BJ (cell line): ENCODE measurements at regions not wholly inside any gene's neighbourhood (a gene's known extent, or its start where the extent isn't known, plus 50 kb on each side); places are given as distances from the start of the nearest gene placed in this dataset.
A peak's percentile ranks its signal among the peaks of the same experiment; 100 is the strongest.
"Not testable (repeated sequence)": the region's sequence is repeated elsewhere in the genome, so short reads cannot be mapped to it uniquely, and the experiment has no call there.

Experiments used
- CTCF ChIA-PET: fragments of 350-600 bp; formaldehyde crosslinking; extraction: SDS; loops from one replicate; lab custom pipeline; 2021; ENCODE audit warnings: antibody characterized with exemption, inconsistent platforms; lab: Yijun Ruan, JAX
- POLR2A ChIA-PET: fragments of 300-600 bp; sonication (Branson Sonifier 250); formaldehyde crosslinking; extraction: SDS; loops from one replicate; lab custom pipeline; 2021; ENCODE audit warnings: antibody characterized with exemption; lab: Charles Lee
- DNase-seq: peaks from one replicate; pipeline ENCODE4 v3.0.0-alpha.2; 2011; ENCODE audit warnings: low read depth
- H3K27me3 ChIP-seq: 2 replicates; pipeline ENCODE4 v1.6.0; 2011; ENCODE audit warnings: low read length; ENCODE audit not compliant: control insufficient read depth, insufficient read depth
- H3K36me3 ChIP-seq: 2 replicates; pipeline ENCODE4 v1.5.1; 2011; ENCODE audit warnings: low read length; ENCODE audit not compliant: control insufficient read depth, insufficient read depth
- H3K4me3 ChIP-seq: 2 replicates; pipeline ENCODE4 v1.5.1; 2011; ENCODE audit warnings: low read depth, mild to moderate bottlenecking, control low read depth, low read length
- TF ChIP-seq, protein P1 (sequence below): IDR thresholded peaks from 2 replicates; pipeline ENCODE4 v1.5.1; 2011; ENCODE audit warnings: low read depth, mild to moderate bottlenecking, control low read depth, inconsistent platforms, low read length, moderate library complexity; ENCODE audit not compliant: insufficient read depth

DNA sequence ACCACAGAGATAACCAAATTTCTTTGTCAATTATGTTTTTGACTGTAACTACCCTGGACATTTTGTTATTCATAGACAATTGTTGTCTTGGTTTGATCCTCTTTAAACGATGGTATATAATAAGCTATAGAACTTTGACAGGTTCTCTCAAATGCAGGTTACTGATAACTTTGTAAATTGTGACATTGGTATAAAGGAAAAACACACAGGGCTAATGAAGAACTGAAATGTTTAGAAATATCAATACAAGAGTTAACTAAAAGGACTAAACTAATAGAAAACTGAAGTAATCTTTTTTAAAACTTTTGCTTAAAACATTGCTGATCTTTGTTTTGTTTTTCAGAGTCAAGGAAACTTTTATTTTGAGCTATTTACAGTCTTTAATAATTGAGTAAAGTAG lies 124.8 kb downstream of the TPBG start:
- TF ChIP-seq, protein P1, sequence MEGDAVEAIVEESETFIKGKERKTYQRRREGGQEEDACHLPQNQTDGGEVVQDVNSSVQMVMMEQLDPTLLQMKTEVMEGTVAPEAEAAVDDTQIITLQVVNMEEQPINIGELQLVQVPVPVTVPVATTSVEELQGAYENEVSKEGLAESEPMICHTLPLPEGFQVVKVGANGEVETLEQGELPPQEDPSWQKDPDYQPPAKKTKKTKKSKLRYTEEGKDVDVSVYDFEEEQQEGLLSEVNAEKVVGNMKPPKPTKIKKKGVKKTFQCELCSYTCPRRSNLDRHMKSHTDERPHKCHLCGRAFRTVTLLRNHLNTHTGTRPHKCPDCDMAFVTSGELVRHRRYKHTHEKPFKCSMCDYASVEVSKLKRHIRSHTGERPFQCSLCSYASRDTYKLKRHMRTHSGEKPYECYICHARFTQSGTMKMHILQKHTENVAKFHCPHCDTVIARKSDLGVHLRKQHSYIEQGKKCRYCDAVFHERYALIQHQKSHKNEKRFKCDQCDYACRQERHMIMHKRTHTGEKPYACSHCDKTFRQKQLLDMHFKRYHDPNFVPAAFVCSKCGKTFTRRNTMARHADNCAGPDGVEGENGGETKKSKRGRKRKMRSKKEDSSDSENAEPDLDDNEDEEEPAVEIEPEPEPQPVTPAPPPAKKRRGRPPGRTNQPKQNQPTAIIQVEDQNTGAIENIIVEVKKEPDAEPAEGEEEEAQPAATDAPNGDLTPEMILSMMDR = no peak
- H3K36me3 ChIP-seq = no peaks in the 10 kb centered on the region
- no peak overlapping the region for H3K4me3 ChIP-seq
- ChIA-PET CTCF (interaction anchor here (0.8 kb wide), 1 partner anchor 9 kb away, joined by 3 read pairs; no protein-coding TSS in a partner anchor), POLR2A (no interaction called here)
- no peak for DNase-seq
- H3K27me3 ChIP-seq = no peaks in the 10 kb centered on the region

- DNase-seq = no peak
- ChIA-PET POLR2A (no interaction called here), CTCF (interaction anchor here (1.4 kb wide), 1 partner anchor 10 kb away, joined by 3 read pairs; no protein-coding TSS in a partner anchor)
- no peak overlapping the region for H3K4me3 ChIP-seq
- TF ChIP-seq, protein P1 = no peak
- no peaks in the 10 kb centered on the region for H3K36me3 ChIP-seq
- no peaks in the 10 kb centered on the region for H3K27me3 ChIP-seq
Measured at GRCh38 chr6:82492134-82492533, 128.5 kb downstream of the TPBG start.

- POLR2A ChIA-PET = interaction anchor here (0.5 kb wide), 1 partner anchor 33 kb away, joined by 4 read pairs; no protein-coding TSS in a partner anchor
- Histone ChIP-seq H3K27me3 (no peaks in the 10 kb centered on the region), H3K4me3 (no peak overlapping the region), H3K36me3 (no peaks in the 10 kb centered on the region)
- TF ChIP-seq, protein P1 = no peak
- DNase-seq = no peak
- CTCF ChIA-PET = no interaction called here
Measured at GRCh38 chr6:82493467-82493866, 129.8 kb downstream of the TPBG start.

GRCh38 chr6:82494367-82494766 lies 130.8 kb downstream of the TPBG start:
- TF ChIP-seq, protein P1 = no peak
- H3K4me3 ChIP-seq = no peak overlapping the region
- H3K36me3 ChIP-seq = no peaks in the 10 kb centered on the region
- no peak for DNase-seq
- no peaks in the 10 kb centered on the region for H3K27me3 ChIP-seq
- ChIA-PET POLR2A (no interaction called here), CTCF (no interaction called here)

DNA sequence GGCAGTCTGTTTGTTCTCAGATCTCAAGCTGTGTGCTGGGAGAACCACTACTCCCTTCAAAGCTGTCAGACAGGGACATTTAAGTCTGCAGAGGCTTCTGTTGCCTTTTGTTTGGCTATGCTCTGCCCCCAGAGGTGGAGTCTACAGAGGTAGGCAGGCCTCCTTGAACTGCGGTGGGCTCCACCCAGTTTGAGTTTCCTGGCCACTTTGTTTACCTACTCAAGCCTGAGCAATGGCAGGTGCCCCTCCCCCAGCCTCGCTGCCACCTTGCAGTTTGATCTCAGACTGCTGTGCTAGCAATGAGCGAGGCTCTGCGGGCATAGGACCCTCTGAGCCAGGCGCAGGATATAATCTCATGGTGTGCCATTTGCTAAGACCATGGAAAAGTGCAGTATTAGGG lies 138.3 kb downstream of the TPBG start:
- H3K36me3 ChIP-seq, DNase-seq, H3K27me3 ChIP-seq, POLR2A ChIA-PET, H3K4me3 ChIP-seq: not testable (repeated sequence)
- CTCF ChIA-PET = interaction anchor here (1.4 kb wide), 1 partner anchor 10 kb away, joined by 3 read pairs; no protein-coding TSS in a partner anchor

GRCh38 chr6:82506526-82506925 lies 142.9 kb downstream of the TPBG start:
- Histone ChIP-seq H3K27me3 (no peaks in the 10 kb centered on the region), H3K36me3 (no peaks in the 10 kb centered on the region), H3K4me3 (no peak overlapping the region)
- TF ChIP-seq, protein P1 = no peak
- CTCF ChIA-PET = no interaction called here
- DNase-seq = peak; percentile 3
- POLR2A ChIA-PET = no interaction called here
